ENCODE measurements at regions not wholly inside any gene's neighbourhood (a gene's known extent, or its start where the extent isn't known, plus 50 kb on each side); places are given as distances from the start of the nearest gene placed in this dataset.

DNA sequence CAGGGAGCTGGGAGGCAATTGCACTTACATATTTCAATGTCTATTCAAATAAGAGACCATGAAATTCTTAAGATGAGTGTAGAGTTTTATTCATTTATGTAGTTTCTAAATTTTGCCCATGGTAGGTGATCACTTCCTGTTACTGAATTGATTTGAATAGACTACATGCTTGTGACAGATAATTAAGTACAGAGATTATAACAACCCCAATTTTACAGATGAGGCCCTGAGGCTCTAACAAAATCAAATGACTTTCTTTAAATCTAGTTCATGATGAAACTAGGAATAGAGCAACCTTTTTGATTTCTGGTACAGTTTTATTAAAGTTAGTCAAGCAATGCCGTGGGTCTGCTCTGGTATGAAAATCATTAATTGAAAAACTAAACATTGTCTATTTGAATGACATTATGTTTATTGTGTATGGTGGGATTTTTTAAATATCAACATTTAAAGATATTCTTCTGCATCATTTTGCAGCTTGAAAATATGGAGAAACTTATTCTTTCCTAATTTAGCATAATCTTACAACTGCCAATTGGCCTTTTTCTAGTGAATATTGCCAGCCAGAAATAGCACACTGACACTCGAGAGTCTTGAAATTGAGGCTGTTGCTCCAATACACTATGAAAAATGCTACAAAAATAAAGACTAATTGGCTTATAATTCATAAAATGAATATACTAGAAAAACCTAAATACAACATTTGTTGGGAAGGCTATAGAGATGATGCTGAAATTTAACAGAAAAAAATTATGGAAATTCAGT, 308.9 kb downstream of the SLC6A15 start:
- H3K27ac ChIP-seq, result no peak overlapping the region
- H3K4me3 ChIP-seq (ENCODE audit: low read depth, low read length), result no peak overlapping the region
- H3K36me3 ChIP-seq, result no peaks in the 10 kb centered on the region
- TF ChIP-seq, protein P1, sequence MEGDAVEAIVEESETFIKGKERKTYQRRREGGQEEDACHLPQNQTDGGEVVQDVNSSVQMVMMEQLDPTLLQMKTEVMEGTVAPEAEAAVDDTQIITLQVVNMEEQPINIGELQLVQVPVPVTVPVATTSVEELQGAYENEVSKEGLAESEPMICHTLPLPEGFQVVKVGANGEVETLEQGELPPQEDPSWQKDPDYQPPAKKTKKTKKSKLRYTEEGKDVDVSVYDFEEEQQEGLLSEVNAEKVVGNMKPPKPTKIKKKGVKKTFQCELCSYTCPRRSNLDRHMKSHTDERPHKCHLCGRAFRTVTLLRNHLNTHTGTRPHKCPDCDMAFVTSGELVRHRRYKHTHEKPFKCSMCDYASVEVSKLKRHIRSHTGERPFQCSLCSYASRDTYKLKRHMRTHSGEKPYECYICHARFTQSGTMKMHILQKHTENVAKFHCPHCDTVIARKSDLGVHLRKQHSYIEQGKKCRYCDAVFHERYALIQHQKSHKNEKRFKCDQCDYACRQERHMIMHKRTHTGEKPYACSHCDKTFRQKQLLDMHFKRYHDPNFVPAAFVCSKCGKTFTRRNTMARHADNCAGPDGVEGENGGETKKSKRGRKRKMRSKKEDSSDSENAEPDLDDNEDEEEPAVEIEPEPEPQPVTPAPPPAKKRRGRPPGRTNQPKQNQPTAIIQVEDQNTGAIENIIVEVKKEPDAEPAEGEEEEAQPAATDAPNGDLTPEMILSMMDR (IDR thresholded peaks at IDR 0.05; ENCODE audit: low read depth, low read length), result no peak
- no peak for DNase-seq
- no peaks in the 10 kb centered on the region for H3K9me3 ChIP-seq (ENCODE audit: severe bottlenecking)
- no peaks in the 10 kb centered on the region for H3K27me3 ChIP-seq (ENCODE audit: insufficient read depth, low read depth, severe bottlenecking)

DNA sequence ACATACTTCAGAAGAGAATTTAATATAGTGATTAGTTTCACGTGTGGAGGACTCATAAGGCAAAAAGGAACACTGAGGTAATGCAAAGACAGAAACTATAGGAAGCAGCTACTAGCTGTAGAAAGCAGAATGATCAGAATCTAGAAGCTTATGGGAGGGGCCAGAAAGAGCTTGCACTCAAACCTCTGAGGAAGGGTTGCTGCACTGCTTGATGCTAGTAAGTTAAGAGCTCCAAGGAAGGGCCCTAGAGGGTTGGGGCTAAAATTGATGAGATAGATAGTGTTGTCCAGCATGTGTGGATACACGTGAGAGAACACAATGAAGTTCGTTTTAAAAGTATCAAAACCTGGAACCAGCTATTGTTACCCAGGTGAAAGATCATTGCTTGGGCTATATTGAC, 311.1 kb downstream of the SLC6A15 start:
- no peaks in the 10 kb centered on the region for H3K9me3 ChIP-seq (ENCODE audit: severe bottlenecking)
- no peaks in the 10 kb centered on the region for H3K36me3 ChIP-seq
- TF ChIP-seq, protein P1 (IDR thresholded peaks at IDR 0.05; ENCODE audit: low read depth, low read length), result no peak
- H3K27me3 ChIP-seq (ENCODE audit: insufficient read depth, low read depth, severe bottlenecking), result no peaks in the 10 kb centered on the region
- no peak overlapping the region for H3K27ac ChIP-seq
- DNase-seq, result no peak
- H3K4me3 ChIP-seq (ENCODE audit: low read depth, low read length), result no peak overlapping the region

DNA sequence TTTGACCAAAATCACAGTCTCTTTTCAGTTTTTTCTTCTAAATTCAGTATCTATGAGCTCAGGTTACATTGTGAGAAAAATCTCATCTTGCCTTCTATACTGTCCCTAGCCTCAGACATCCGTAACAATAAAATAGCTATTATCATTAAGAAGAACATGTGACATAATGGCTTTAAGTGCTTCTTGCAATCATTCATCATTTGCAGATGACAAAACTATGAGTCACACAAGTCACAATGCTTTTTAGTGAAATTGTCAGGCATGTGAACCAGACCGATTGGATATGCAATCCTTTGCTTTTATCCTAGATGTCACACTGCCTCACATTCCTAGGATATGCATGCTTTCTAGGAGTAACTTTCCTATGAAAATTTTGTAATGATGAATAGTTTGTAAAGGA, 313.1 kb downstream of the SLC6A15 start:
- Histone ChIP-seq H3K36me3 (no peaks in the 10 kb centered on the region), H3K27ac (no peak overlapping the region), H3K27me3 (ENCODE audit: insufficient read depth, low read depth, severe bottlenecking) (no peaks in the 10 kb centered on the region), H3K4me3 (ENCODE audit: low read depth, low read length) (no peak overlapping the region), H3K9me3 (ENCODE audit: severe bottlenecking) (no peaks in the 10 kb centered on the region)
- DNase-seq, result no peak
- TF ChIP-seq, protein P1 (IDR thresholded peaks at IDR 0.05; ENCODE audit: low read depth, low read length), result no peak

DNA sequence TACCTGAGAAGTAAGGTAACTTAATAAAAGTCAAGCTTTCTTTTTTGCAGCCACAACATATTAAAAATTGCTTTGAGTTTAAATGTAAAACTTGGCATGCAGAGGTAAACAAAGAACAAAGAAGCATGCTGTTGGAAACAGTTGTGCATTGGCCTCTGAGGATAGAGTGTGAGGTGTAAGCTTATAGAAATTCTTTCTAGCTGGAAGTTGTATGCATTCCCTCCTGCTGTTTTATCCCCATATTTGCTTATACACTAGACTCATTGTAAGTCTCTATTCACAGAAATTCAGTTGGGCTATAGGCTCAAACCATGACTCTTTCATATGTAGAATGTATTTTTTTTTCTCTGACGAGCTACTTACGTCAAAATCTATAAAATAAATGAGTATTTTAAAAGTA, 316.3 kb downstream of the SLC6A15 start:
- Histone ChIP-seq H3K27ac (no peak overlapping the region), H3K9me3 (ENCODE audit: severe bottlenecking) (no peaks in the 10 kb centered on the region), H3K4me3 (ENCODE audit: low read depth, low read length) (no peak overlapping the region), H3K36me3 (no peaks in the 10 kb centered on the region), H3K27me3 (ENCODE audit: insufficient read depth, low read depth, severe bottlenecking) (no peaks in the 10 kb centered on the region)
- no peak for DNase-seq
- TF ChIP-seq, protein P1 (IDR thresholded peaks at IDR 0.05; ENCODE audit: low read depth, low read length), result no peak

DNA sequence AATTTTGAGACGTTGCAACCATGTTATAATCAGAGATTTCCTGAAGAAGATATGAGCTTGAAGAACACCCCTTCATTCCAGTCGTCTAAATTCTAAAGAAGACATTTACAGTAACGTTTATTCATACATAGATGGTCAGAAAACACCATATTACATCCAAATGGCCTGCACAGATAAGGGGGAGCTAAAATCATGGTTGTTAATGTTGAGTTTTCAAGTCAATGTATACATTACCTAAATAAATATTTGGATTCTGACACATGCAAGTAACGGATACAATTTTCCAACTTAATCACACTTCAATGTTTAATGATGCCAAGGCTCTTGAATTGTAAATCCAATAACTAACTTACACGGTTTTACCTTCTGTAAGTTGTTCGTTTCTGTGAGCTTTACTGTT, 318.4 kb downstream of the SLC6A15 start:
- Histone ChIP-seq H3K36me3 (no peaks in the 10 kb centered on the region), H3K4me3 (ENCODE audit: low read depth, low read length) (no peak overlapping the region), H3K9me3 (ENCODE audit: severe bottlenecking) (no peaks in the 10 kb centered on the region), H3K27ac (no peak overlapping the region), H3K27me3 (ENCODE audit: insufficient read depth, low read depth, severe bottlenecking) (no peaks in the 10 kb centered on the region)
- TF ChIP-seq, protein P1 (IDR thresholded peaks at IDR 0.05; ENCODE audit: low read depth, low read length), result no peak
- no peak for DNase-seq

All from WERI-Rb-1 (cell line).